ENCODE measurements at regions not wholly inside any gene's neighbourhood (a gene's known extent, or its start where the extent isn't known, plus 50 kb on each side); places are given as distances from the start of the nearest gene placed in this dataset.
A peak's percentile ranks its signal among the peaks of the same experiment; 100 is the strongest.

DNA sequence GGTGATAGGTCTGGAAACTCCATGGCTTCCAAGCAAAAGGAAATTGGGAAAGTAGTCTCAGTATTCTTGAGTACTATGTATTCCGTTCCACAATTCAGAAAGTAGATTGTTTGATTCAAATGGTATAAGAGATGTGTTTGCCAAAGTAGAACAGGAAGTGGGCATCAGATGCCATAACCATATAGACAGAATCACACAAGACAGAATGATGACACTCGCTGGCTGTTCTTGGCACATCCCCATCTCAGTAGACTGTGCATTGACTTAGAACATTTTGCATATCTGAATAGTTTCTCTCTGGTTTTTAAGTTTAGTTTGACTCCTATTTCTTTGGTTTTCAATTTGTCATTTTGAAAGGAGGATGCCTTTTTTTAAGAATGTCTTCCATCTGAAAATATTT, 221.1 kb upstream of the RGS6 start:
- no peak for DNase-seq (ENCODE audit: low spot score)

GRCh38 chr14:71711619-71712018, 220.6 kb upstream of the RGS6 start:
- DNase-seq (ENCODE audit: low spot score): peak; percentile 55

DNA sequence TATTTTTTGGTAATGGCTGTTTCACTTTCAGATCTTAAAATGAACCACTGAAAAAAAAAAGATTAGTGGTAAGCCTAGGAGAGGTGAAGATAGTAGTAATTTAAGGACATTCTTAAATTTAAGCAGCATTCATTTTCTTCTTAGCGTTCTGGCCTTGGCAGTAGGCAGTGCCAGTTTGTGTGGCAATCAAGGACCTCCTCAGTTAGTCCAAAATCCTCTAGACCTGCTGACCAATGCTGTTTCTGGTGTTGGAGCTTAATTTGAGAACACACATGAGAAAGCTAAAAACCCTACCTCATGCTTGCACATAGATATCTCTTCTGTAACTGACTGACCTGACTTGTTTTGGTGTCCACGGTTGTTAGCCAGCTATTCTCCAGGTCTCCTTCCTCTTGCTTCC, 219.8 kb upstream of the RGS6 start:
- no peak for DNase-seq (ENCODE audit: low spot score)

GRCh38 chr14:71713016-71713415, 219.2 kb upstream of the RGS6 start:
- no peak for DNase-seq (ENCODE audit: low spot score)

DNA sequence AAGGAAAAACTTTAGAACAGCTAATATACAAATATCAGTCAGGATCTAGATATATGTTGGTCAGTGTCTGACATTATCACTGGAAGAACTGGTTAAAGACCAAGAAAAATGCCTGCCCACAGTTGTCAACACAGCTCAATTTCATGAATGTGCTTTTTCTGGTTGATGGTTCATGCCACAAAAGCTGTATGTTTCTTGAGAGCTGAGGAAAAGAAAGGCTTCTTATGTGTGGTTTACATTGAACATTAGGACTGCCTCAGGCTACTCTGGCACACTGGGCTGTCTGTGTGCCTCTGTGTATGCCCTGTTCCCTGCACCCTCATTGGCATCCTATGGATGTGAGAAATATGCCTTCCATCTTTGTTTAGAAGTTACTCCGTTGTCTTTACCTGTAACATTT, 218.8 kb upstream of the RGS6 start:
- no peak for DNase-seq (ENCODE audit: low spot score)

- no peak for DNase-seq (ENCODE audit: low spot score)
These were observed 218.0 kb upstream of the RGS6 start for GRCh38 chr14:71714225-71714624.

DNA sequence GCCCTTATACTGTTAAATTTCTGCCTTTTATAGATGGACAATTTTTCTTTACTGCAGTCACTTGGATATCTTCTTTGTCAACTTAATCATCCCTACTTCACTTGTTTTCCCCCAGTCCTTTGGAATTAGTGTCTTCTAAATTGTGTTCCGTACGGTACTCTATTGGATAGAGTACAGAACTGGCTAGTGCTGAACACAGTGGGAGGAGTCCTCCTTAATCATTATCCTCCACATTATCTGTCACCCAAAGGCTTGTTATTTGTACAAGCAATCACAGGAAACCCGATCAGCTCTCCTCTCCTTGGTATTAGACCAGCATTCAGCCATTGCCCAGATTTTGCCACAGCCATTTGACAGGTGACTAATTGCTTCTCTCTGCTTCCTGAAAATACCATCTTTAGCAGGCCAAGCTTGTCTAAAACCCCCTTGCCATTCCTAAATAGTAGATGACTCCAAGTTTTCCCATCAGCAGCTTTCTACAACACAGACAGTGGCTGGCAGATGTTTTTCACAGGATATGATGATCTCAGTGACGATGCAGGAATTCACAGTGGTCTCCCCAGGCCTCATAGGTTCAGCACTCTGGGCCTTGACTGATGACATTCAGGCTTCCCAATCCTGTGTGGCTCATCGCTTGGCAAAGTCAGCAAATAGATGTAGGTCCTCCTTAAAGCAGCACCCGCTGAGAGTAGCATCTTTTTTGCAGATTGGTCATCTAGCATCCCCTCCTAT, 216.0 kb upstream of the RGS6 start:
- DNase-seq (ENCODE audit: low spot score): no peak

GRCh38 chr14:71720978-71721624, 211.1 kb upstream of the RGS6 start:
- DNase-seq (ENCODE audit: low spot score): peak; percentile 72

DNA sequence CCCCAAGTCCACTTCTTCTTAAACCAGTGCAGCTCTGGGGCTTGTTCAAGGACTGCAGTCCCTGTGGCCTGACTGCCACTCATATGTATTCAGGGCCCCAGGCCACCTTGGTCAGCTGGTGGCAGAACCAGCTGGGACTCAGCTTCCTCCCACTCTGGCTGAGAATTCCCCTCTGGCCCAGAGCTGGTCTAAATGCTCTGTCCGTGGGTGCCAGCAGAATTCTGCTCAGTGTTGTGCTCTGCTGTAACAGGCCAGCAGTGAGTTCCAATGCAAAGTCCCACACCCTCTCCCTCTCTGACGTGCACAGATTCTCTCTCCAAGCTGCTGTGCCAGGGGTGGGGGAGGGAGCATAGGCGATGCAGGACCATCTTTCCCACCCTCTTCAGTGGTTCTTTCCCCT, 210.4 kb upstream of the RGS6 start:
- no peak for DNase-seq (ENCODE audit: low spot score)

- DNase-seq (ENCODE audit: low spot score): no peak
These were observed 209.3 kb upstream of the RGS6 start for GRCh38 chr14:71722885-71723284.

- DNase-seq (ENCODE audit: low spot score): no peak
These were observed 206.2 kb upstream of the RGS6 start for GRCh38 chr14:71725922-71726579.

GRCh38 chr14:71726580-71727021, 205.6 kb upstream of the RGS6 start:
- DNase-seq (ENCODE audit: low spot score): no peak

- DNase-seq (ENCODE audit: low spot score): no peak
These were observed 203.8 kb upstream of the RGS6 start for GRCh38 chr14:71728386-71728785.

DNA sequence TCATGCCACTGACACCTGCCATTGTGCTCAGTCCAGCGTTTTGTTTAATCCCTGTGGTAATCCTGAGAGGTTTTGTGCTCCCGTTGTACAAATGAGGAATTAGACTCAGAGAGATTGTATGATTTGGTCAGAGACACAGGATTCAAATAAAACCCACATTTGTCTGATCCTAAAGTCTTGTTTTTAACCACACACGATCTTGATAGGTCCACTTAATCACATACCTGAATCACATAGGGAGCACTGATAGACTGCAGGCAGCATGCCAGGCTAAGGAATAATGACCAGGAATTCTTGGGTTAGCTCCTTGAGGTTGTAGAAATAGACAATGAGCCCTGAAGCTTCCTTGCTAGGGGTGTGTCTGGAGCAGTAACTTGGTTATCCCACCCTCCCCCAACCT, 202.6 kb upstream of the RGS6 start:
- DNase-seq (ENCODE audit: low spot score): peak; percentile 49

- no peak for DNase-seq (ENCODE audit: low spot score)
These were observed 201.8 kb upstream of the RGS6 start for GRCh38 chr14:71730471-71730870.

DNA sequence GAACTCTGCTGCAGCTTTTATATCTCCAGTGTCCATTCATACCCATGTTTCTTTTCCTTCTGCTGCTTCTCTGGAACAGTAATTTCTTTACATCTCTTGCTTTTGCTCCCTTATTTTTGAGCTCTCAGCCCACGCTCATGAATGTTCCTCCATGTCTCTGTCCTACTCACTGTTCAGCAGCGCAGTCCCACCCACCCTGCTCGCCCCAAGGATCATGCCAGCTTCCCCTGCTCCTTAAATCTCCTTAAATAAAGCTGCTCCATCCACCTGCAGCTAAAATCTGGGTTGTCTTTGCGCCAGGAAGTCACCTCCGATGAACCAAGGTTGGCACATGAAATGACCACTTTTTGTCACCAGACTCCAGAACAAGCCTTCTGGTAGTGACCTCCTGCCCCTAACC, 201.1 kb upstream of the RGS6 start:
- DNase-seq (ENCODE audit: low spot score): no peak

- no peak for DNase-seq (ENCODE audit: low spot score)
These were observed 198.9 kb upstream of the RGS6 start for GRCh38 chr14:71733210-71733883.

GRCh38 chr14:71734076-71734475, 198.2 kb upstream of the RGS6 start:
- DNase-seq (ENCODE audit: low spot score): no peak

DNA sequence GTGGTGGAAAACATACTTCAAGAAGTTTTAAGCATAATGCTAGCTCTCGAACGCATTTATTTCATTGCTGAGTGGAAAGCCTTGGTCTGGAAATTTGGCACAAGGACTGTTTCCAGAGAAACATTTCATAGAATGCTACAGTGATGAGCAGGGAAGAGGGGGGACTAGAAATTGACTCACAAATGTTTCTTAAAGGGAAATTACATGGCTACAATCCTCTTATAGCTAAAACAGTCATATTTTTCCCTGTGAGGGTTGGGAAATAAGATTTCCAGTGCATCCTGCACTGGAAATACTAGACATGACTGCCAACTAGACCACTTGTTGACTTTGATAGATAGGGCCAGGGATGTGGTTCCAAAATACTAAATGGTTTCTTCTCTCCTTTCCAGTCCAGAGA, 197.3 kb upstream of the RGS6 start:
- DNase-seq (ENCODE audit: low spot score): no peak

- no peak for DNase-seq (ENCODE audit: low spot score)
These were observed 194.5 kb upstream of the RGS6 start for GRCh38 chr14:71737760-71738159.

DNA sequence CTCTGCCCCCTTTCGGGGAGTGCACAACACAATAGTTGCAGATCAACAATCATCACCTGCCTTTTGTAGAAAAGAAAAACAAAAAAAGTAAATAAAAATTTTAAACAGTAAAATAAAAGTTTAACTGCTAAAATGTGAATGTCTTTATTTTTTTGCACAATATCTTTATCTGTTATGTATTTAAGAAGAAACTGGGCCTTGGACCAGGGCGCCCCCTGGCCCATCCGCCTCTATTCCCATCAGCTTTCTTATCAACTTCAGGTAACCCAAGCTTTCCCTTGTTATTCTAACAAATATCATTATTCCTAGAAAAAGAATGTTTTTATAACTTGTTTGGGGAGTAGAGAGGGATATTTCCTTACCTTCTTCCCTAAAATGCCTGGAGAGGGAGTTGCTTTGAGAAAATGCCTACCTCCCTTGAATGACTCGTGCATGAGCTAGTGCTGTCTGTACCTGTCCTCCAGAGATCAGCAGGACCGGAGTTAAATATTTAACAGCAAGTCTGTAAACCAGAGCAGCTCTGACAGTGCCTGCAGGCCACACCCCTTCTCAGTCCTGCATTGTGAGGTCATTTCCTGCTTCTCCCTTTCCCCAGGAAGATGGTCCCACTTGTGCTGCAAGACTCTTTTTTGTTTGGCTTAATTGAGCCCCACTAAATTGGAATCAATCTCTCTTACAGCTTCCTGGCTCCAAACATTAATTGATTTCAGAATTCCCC, 192.8 kb upstream of the RGS6 start:
- DNase-seq (ENCODE audit: low spot score): no peak

DNA sequence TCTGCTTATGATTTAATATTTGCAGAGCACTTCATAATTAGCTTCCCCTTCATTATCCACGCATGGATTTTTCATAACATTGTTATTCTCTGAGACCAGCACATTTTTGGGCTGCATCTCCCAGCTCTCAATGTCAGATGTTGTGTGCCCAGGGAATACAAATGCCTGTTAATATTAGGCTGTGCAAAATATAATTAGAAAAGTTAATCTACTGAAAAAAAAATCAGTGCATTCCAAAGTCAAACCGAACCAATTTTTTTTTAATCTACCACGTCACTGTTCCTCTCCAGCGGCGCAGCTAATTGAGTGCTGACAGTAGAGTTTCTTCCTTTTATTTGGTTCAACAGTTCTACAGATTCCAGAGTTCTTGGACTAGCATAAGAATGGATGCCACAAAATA, 191.0 kb upstream of the RGS6 start:
- no peak for DNase-seq (ENCODE audit: low spot score)
